OCI-M2 (cell line): ENCODE measurements at regions not wholly inside any gene's neighbourhood (a gene's known extent, or its start where the extent isn't known, plus 50 kb on each side); places are given as distances from the start of the nearest gene placed in this dataset.

ENCODE experiments used
- DNase-seq: peaks from one replicate; lab custom pipeline; 2025; ENCODE audit not compliant: unreplicated experiment; lab: John Stamatoyannopoulos, UW

DNA sequence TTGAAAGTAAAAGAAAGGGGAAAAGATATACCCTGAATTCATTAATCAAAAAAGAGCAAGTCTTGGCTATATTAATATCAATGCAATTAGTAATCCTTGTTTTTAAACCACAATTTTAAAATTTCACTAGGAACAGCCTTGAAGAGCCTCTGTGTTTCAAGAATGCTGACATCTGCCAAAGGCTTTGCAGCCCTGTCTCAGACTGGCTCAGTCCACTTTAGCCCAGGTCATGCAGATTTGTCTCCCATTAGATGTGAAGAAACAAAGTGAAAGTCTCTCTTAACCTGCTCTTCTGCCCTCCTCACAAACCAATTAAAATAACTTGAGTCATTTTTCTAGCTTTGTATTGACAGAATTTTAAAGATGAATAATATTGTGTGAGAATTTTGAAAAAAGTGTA, 102.7 kb upstream of the CARMIL1 start:
- no peak for DNase-seq

DNA sequence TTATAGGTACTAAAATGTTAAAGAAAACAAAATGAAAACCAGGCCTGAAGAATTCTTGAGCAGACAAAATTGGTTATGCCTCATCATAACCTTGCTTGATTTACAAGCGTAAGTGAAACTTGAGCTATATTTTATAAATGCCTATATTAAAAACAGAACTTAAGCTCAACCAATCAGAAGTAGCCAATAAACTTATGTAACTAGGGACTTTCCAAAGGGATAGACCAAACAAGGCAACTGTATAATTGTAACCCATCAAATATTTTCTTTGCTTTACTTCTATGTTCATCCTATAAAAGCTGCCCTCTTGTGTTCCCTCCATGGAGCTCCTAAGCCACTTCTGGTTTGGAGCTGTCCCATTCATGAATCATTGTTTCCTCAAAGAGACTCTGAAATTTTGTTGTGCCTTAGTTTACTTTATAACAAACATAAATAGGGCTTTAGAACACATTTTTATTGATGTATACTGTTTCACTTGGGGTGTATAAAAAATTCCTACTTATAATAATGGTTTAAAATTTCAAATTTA, 101.6 kb upstream of the CARMIL1 start:
- no peak for DNase-seq

DNA sequence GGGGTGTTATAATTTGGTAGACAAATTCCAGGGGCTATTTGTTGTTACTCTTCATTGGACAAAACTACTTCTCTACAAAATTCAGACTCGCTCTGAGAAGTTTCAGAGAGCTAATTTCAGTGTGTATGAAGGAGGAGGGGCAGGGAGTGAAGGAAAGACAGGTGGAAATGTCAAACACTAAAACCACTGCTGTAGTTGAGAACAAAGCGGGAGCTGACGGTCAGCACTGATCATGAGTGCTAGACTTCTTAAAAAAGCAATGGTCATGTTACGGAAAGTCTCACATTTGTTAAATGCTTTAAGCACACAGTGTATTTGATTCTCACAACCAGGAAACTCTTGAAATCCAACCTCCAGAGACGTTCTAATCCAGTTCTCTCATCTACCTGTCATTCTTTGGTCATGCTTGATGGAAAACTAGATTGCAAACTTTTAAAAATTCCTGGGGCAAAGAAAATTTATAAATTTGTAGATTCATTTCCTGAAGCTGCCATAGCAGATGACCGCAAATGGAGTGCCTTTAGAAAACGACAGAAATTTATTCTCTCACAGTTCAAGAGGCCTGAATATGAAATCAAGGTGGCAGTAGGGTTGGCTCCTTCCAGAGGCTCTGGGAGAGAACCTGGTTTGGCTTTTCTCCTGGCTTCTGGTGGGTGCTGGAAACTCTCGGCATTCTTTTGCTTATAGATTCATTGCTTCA, 100.7 kb upstream of the CARMIL1 start:
- no peak for DNase-seq

DNA sequence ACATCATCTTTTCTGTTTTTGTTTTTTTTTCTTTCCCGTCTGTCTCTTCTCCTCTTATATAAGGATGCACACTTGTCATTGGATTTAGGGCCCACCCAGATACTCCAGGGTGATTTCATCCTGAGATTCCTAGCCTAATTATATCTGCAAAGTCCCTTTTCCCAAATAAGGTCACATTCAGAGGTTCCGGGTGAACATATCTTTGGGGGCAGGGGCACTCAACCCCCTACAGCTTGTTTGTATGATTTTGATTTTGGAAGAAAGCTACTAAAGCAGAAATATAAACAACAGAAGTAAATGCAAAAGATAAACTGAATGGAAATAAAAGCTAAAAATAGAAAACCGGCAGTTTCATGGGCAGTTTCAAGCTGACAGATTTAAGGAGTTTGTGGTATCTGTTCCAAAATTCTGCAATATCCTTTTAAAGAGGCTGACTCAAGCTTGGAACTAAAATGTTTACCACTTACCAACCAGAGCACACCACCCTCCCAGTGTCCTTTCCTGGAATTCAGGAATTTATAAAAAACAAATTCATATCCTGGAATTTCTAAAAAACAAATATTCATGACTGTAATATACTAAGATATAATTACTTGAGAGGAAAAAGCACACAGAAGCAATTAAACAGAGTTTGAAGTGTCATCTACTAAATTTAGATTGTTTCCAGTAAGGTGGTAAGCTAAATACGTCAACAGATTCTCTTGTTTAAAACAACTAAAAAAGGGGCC, 100.0 kb upstream of the CARMIL1 start:
- DNase-seq: no peak

DNA sequence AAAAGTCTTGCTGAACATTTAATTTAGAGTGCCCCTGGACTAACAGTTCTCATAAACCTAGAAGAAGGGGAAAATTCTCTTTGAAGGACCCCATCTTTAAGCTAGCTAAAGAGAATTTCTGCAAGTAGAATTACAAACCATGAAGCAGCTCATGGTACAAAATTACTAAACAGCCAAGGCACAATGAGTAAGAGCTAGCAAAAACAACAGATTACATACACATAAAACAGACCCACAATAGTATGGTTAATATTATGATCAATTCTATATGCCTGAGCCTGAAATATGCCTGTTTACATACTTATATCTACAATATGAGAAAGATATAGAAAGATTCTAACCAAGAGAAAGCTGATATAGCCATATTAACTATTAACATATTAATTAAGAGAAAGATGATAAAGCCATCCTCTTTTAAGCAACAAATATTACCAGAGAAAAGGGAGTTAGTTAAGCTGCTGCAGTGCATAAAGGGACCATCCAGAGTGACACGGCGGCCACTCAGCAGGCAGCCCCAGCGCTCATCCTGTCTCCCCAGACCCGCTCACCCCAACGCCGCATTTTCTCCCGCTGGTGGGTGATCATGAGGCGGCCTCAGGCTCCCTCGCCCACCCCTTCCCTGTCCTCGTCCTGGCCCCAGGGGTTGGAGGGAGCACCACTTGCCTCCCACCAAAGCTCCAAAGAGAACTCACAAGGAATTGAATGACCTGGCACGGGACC, 98.4 kb upstream of the CARMIL1 start:
- no peak for DNase-seq

DNA sequence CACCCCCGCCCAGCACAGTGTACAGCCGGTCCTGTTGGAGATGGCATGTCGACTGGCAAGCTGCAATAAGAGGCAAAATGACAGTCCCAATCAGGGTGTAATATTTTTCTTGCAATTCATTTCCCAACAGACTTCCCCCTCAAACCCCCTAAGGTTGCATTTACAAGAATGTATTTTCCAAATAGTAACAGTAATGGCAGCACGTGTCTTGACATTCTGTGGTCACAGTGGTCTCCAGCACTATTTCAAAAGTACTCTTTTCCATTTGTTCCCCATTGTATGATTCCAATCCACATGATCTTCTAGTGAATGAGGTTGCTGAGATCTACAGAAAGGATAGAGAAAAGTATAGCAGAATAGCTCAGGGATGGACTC, 97.8 kb upstream of the CARMIL1 start:
- no peak for DNase-seq

DNA sequence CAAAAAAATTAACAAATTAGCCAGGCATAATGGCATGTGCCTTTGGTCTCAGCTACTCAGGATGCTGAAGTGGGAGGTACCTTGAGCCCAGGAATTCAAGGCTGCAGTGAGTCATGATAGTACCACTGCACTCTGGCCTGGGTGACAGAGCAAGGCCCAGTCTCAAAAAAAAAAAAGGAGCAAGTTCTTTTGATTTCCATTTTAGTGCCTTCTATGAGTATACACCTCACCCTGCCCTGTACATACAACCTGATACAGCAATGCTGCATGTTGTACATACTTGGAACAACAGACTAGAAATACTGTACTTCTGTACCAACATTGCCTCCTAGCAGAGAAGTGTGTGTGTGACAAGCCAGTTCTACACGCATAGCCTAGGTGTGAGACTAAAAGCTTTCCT, 97.3 kb upstream of the CARMIL1 start:
- no peak for DNase-seq

DNA sequence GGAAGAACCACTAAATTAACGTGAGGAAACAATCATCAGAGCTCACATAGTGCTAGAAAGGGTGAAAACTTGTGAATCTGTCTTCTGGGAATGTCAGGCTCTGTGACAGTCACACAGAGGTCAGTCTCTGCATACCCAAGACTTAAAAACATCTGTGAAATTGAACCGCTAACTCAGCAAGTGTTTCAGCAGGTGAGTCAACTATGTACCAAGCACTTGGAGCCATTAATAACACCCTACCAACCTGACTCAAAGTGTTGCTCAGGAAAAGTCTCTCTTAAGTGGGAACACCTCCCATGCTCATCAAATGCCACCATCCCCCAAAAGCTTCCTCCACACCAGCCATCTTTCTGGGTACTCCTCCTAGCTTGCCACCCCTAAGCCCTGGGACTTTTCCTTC, 92.3 kb upstream of the CARMIL1 start:
- DNase-seq: no peak

DNA sequence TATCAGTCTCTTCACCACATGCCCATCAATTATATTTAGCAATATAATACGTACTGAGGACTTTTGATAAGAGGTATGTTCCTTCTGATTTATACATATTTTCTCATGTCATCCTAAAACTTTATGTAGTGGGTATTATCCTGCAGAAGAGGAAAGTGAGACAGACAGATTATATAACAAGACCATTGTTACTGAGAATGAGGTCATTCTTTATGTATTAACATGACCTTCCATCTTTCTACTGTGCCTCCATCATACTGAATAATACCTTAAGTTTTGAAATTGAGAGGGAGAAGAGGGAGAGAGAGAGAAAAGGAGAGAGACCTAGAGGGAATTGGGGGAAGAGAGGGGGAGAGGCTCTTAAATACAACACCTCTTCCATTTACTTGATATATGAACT, 90.9 kb upstream of the CARMIL1 start:
- no peak for DNase-seq

DNA sequence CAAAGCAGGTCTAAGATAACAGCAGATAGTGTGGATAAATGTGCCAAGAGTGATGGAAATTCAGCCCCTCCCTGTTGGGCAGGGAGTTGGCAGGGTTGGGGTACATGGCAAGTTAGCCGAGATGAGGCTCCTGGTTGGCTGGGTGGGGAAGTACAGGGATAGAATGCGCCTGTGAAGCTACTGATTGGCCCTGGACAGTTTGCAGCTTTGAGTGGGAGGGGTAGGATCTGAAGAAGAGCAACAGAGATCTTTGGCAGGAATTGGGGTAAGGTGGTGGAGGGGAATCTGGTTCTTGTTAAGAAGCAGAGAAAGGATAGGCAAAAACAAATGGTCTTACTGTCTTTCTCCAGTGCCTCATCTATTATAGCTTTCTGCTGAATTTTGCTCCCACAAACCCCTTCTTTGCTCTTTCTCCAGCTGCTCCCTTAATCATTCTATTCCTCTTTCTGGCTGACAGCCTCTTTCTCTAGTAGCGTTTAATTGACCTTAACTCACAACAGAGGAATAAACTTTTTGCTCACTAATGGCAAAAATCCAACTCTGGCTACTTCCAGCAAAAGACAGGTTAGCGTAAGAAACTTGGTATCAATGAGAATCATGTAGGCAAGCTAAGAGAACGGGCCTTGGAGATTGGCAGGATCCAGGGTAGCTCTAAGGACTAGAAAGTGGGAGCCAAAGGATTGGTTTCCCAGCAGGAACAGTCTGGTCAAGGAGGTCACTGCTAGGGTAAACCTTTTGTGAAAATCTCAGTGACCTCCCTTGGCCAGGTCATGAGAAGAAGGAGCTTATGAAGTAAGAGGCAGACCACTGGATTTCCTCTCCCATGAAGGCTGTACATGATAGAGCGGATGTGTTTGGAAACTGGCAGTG, 86.3 kb upstream of the CARMIL1 start:
- DNase-seq: no peak

DNA sequence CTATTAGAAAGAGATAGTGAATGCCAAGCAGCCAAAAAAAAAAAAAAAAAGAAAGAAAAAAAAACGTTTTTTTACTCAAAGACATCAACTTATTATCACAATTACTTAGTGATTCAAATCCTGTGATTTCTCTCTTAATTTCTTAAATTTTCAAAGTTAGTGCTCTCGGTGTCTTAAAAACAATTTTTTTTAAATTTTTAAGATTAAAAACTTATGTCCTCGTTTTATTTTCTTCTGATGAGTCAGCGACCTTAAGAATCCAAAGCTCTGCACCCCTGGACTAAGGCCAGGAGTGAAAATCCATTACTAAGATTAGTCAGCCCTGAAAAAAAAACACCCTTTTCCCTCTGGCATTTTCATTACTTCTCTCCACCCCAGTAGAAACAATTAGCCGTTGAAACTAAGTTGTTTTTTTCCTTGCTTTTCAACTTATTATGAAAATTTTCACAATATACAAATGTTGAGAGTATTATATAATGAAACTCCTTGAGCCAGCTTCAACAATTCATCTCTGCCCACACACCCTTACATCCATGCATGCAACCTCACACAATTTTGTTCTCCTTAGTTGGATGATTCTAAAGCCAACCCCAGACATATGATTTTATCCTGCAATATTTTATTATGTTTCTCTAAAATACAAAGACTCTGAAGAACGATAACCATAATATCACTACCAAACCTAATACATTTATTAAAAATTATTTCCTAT, 85.6 kb upstream of the CARMIL1 start:
- DNase-seq: no peak

DNA sequence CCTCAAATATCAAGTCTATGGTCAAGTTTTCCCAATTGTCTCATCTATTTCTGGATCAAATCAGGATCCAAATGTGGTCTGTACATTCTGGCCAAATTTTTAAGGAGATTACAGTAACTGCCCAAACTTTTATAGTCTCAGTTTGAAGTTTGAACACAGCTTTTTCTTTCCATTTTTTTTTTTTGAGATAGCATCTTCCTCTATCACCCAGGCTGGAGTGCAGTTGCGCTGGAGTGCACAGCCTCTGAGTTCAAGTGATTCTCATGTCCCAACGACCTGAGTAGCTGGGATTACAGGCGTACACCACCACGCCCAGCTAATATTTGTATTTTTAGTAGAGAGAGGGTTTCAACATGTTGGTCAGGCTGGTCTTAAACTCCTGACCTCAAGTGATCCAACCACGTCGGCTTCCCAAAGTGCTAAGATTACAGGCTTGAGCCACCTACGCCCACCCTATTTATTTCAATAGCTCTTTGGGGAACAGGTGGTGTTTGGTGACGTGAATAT, 84.9 kb upstream of the CARMIL1 start:
- no peak for DNase-seq

DNA sequence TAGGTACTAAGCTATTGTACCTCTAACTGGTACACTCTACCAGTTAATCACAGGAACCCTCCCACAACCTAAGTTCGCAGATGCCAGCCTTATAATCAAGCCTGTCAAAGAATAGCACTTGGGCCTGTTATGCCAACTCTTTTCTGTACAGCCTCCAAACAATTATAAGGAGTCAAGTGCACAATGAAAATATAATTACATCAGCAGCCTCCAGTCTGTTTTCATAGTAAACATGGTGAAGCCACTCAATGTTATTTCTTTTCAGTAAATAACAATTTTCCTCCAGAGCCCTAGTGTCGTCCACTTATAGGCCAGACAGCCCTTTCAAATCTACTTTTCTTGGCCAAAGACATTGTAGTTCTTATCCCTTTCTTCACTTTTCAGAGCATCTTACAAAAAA, 82.7 kb upstream of the CARMIL1 start:
- DNase-seq: no peak

DNA sequence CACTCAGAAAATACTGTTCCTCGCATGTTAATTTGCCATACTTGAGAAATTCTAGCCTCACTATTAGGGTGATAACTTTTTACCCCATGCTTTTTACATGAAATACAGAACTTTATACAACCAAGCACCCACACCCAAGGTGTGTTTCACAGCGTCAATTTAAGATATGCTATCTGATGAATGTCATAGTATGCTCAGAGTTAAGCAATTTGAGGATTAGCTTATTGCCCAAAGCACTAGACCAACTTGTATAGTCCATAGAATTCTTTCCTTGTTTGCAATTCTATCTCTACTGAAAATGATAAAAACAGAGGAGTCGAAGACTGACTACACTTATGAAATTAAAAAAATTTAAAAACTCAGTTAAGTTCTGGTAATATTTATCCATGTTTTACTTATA, 82.1 kb upstream of the CARMIL1 start:
- no peak for DNase-seq

DNA sequence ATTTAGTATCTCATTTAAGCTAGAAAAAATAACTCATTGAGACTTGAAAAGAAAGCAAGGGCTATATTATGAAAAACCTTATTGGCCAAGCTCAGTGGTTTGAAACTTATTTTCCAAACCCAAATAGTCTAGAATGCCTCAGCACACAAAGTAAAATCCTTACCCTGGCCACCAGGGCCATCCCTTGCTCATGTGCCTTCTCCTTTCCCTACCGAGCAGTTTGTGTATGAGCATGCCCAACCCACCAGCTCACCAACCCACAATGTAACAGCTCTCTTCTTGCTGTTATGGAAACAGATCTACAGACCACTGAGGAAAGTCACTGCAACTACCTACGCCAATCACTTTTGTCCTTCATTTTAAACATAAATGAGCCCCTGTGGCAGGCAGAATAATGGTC, 79.6 kb upstream of the CARMIL1 start:
- DNase-seq: no peak

DNA sequence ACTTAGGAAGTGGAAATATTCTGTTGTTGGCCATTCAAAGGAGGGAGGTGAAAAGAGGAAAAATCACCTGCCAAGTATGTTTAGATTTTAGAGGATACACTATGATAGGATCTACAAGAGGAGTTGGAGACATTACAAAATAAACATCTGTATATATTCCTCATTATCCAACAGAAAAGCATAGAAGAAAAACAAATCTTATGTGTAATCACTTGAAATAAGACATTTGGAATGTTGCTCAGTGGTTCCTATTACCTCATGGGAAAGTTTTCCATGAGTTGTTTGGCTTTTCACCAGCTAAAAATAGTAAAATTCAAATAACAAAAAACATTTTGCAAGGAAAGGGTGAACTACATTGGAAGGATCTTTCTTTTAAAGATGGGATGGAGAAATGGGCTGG, 76.7 kb upstream of the CARMIL1 start:
- no peak for DNase-seq

DNA sequence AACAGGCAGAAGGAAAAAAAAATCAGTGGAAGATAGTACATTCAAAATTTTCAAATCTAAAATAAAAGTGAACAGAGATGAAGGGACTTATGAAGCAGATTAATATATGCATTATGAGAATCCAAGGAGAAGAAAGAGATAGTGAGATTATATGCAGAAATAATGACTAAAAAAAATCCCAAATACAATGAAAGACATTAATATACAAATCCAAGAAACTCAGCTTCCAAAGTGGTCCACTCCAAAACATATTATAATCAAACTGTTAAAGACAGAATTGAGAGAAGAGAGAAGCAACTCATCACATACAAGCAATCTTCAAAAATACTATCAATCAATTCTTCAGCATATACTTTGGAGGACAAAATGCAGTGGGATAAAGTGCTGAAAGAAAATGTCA, 73.5 kb upstream of the CARMIL1 start:
- DNase-seq: no peak

DNA sequence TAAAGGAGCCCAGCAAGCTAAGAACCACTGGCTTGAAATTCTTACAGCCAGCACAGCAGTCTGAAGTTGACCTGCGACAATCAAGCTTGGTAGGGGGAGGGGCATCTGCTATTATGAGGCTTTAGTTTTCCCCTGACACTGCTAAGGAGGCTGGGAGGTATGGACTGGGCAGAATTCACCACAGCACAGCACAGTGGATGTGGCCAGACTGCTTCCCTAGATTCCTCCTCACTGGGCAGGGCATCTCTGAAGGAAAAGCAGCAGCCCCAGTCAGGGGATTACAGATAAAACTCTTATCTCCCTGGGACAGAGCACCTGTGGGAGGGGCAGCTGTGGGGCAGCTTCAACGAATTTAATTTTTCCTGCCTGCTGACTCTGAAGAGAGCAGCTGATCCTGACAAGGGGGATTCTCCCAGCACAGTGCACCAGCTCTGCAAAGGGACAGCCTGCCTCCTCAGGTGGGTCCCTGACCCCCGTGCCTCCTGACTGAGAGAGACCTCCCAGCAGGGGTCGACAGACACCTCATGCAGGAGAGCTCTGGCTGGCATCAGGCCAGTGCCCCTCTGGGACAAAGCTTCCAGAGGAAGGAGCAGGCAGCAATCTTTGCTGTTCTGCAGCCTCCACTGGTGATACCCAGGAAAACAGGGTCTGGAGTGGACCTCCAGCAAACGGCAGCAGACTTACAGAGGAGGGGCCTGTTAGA, 71.6 kb upstream of the CARMIL1 start:
- DNase-seq: peak; percentile 50

DNA sequence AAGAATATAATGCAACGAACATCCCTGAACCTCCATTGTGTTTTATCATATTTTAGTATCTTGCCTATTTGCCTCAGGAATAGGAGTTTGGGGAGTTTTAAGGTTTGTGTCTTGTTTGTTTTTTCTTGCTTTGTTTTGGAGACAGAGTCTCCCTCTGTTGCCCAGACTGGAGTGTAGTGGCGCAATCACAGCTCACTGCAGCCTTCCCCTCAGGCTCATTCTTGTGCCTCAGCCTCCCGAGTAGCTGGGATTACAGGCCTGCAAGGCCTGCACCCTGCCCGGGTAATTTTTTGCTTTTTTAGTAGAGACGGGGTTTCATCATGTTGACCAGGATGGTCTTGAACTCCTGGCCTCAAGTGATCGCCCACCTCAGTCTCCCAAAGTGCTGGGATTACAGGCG, 63.3 kb upstream of the CARMIL1 start:
- no peak for DNase-seq

DNA sequence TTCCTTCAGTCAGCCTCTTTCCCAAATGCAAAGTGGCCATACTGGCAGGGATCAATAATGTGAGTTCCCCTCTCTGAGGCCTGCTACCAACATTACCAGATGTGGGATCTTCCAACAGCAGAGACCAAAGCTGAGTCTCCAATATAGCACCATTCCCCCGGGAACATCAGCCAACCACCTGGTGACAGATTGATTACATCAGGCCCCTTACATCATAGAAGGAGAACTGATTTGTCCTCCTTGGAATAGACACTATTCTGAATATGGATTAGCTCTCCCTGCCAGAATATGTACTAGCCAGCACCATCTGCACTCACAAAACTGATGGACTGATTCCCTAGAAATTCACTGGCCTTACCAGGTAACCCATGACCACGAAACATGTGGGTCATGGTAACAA, 61.9 kb upstream of the CARMIL1 start:
- DNase-seq: no peak
